HepG2 (cell line): ENCODE measurements at regions not wholly inside any gene's neighbourhood (a gene's known extent, or its start where the extent isn't known, plus 50 kb on each side); places are given as distances from the start of the nearest gene placed in this dataset.

Experiments used
- ATAC-seq: fragments of 200-7000 bp; cut with Tn5 transposase; 3 replicates; pipeline ENCODE4 v1.9.1; 2020; ENCODE audit warnings: mild to moderate bottlenecking, moderate library complexity
- BruUV-seq: library from RNA; stranded (reverse); fragments of 400-500 nt; replicated peaks from 2 replicates; lab custom pipeline; 2021; lab: Mats Ljungman, UMichigan
- CTCF ChIA-PET: fragments of 300-600 bp; formaldehyde crosslinking; extraction: SDS; loops from one replicate; lab custom pipeline; 2021; ENCODE audit warnings: low total read pairs, inconsistent platforms, low intra/inter-chr PET ratio; lab: Yijun Ruan, JAX
- POLR2A ChIA-PET: fragments of 350-600 bp; sonication (Branson Sonifier 250); formaldehyde crosslinking; loops from one replicate; lab custom pipeline; 2020; ENCODE audit warnings: antibody characterized with exemption, inconsistent platforms; lab: Yijun Ruan, JAX
- DNase-seq: peaks from one replicate; pipeline ENCODE4 v3.0.0-alpha.2; 2015; ENCODE audit warnings: low spot score
- FAIRE-seq: peaks from 3 replicates; lab custom pipeline; 2011; peaks lifted over from hg19 to GRCh38; lab: Jason Lieb, UNC
- H2AFZ ChIP-seq: one replicate; pipeline ENCODE4 v1.6.1; 2011; ENCODE audit warnings: low read length, inconsistent platforms
- H3K27ac ChIP-seq: fragments of 300-600 bp; 3 replicates; pipeline ENCODE4 v1.8.0; 2011; ENCODE audit warnings: mixed run types, mild to moderate bottlenecking, mixed read lengths, low read length, inconsistent platforms; ENCODE audit not compliant: insufficient read depth; ENCODE audit errors: extremely low read length
- H3K27me3 ChIP-seq, 2 experiments: fragments of 200-600 bp in 1 of 2; 2 replicates in 1 of 2; 3 replicates in 1 of 2; pipeline versions ENCODE4 v1.6.0 to v1.8.0; 2011; ENCODE audit warnings: low read length in 2 of 2, mild to moderate bottlenecking in 2 of 2, moderate library complexity in 2 of 2, inconsistent platforms in 1 of 2; ENCODE audit not compliant: insufficient read depth in 2 of 2, control insufficient read depth in 1 of 2
- H3K36me3 ChIP-seq, 2 experiments: fragments of 200-600 bp in 1 of 2; replicated peaks in 1 of 2; 2 replicates in 1 of 2; 3 replicates in 1 of 2; pipeline versions ENCODE4 v1.5.1 to v1.8.0; 2011; ENCODE audit warnings: low read length in 2 of 2, inconsistent platforms in 1 of 2; ENCODE audit not compliant: insufficient read depth in 2 of 2, control insufficient read depth in 1 of 2
- H3K4me1 ChIP-seq: 2 replicates; pipeline ENCODE4 v1.5.1; 2012; ENCODE audit warnings: low read length, inconsistent platforms; ENCODE audit not compliant: insufficient read depth
- H3K4me2 ChIP-seq: 2 replicates; pipeline ENCODE4 v1.6.0; 2011; ENCODE audit warnings: low read depth, low read length, inconsistent platforms
- H3K4me3 ChIP-seq, 3 experiments: fragments of 200-600 bp in 1 of 3; sonication (generic), shearing (Covaris generic) in 1 of 3; replicated peaks in 1 of 3; 2 replicates each; pipeline ENCODE4 v1.5.1; 2011 to 2016; ENCODE audit warnings: low read length in 3 of 3, inconsistent platforms in 2 of 3, low read depth in 2 of 3, mild to moderate bottlenecking in 2 of 3, control low read depth in 1 of 3, mixed read lengths in 1 of 3; ENCODE audit not compliant: insufficient read depth in 1 of 3
- H3K79me2 ChIP-seq: one replicate; pipeline ENCODE4 v1.6.1; 2011; ENCODE audit warnings: low read length, inconsistent platforms; ENCODE audit not compliant: insufficient read depth
- H3K9ac ChIP-seq: 2 replicates; pipeline ENCODE4 v1.6.0; 2011; ENCODE audit warnings: mild to moderate bottlenecking, low read depth, low read length, inconsistent platforms; ENCODE audit not compliant: insufficient read depth
- H3K9me3 ChIP-seq: 2 replicates; pipeline ENCODE4 v1.5.1; 2012; ENCODE audit warnings: mild to moderate bottlenecking, low read length
- H4K20me1 ChIP-seq: 2 replicates; pipeline ENCODE4 v1.6.0; 2011; ENCODE audit warnings: inconsistent platforms, mild to moderate bottlenecking, low read length, moderate library complexity; ENCODE audit not compliant: insufficient read depth
- CCAR2 ChIP-seq: fragments of 200-400 bp; formaldehyde crosslinking; optimal IDR thresholded peaks from 2 replicates; pipeline ENCODE3; 2018; ENCODE audit warnings: low read depth, mild to moderate bottlenecking, low read length, moderate library complexity
- DMAP1 ChIP-seq: IDR thresholded peaks from 2 replicates; pipeline ENCODE4 v1.6.1; 2016
- ETV6 ChIP-seq: sonication (generic); formaldehyde crosslinking; conservative IDR thresholded peaks from 2 replicates; pipeline ENCODE4 v1.4.0; 2020; ENCODE audit warnings: missing genetic modification reagents
- MED1 ChIP-seq: sonication (generic); formaldehyde crosslinking; IDR thresholded peaks from 2 replicates; pipeline ENCODE4 v1.4.0; 2020; ENCODE audit warnings: missing genetic modification reagents
- MNT ChIP-seq: fragments of 450-650 bp; IDR thresholded peaks from 2 replicates; pipeline ENCODE4 v1.6.1; 2016
- MXD3 ChIP-seq: IDR thresholded peaks from 2 replicates; pipeline ENCODE4 v1.6.1; 2016; ENCODE audit warnings: mild to moderate bottlenecking, missing biosample characterization, missing genetic modification reagents
- MZF1 ChIP-seq: sonication (generic); formaldehyde crosslinking; IDR thresholded peaks from 2 replicates; pipeline ENCODE4 v1.8.1; 2023; ENCODE audit warnings: mild to moderate bottlenecking, missing genetic modification reagents, borderline replicate concordance
- POLR2A ChIP-seq, 2 experiments: IDR thresholded peaks; 2 replicates each; pipeline ENCODE4 v1.6.1; 2011; ENCODE audit warnings: low read depth in 2 of 2, low read length in 2 of 2, mild to moderate bottlenecking in 1 of 2, moderate library complexity in 1 of 2; ENCODE audit not compliant: insufficient read depth in 1 of 2
- POLR2AphosphoS2 ChIP-seq: IDR thresholded peaks from 2 replicates; pipeline ENCODE4 v1.6.1; 2011; ENCODE audit warnings: low read depth, low read length, improper control_type of control experiment
- REPIN1 ChIP-seq: sonication (generic); formaldehyde crosslinking; IDR thresholded peaks from 2 replicates; pipeline ENCODE4 v1.8.0; 2022; ENCODE audit warnings: missing genetic modification reagents, low read depth, mild to moderate bottlenecking, borderline replicate concordance
- TBX2 ChIP-seq: sonication (generic); formaldehyde crosslinking; IDR thresholded peaks from 2 replicates; pipeline ENCODE4 v1.5.0; 2020; ENCODE audit warnings: missing genetic modification reagents, mild to moderate bottlenecking, borderline replicate concordance
- ZNF350 ChIP-seq: sonication (generic); formaldehyde crosslinking; IDR thresholded peaks from 2 replicates; pipeline ENCODE4 v1.4.0; 2020; ENCODE audit warnings: mild to moderate bottlenecking, low read depth, missing genetic modification reagents, borderline replicate concordance
- WGBS: methylation state at CpG from one replicate; pipeline ENCODE4 v1.1.6; 2017; ENCODE audit warnings: low lambda C conversion rate; 5-methylcytosine and 5-hydroxymethylcytosine counted together
- in situ Hi-C: cut with HindIII; loops from 2 replicates; pipeline ENCODE4 v1.10.0; 2017; ENCODE audit warnings: low pct_unique_long_range_greater_than_20kb; ENCODE audit not compliant: extremely low pct_ligation_motif_present
- intact Hi-C: fragments of 100-400 bp; cut with micrococcal nuclease; formaldehyde crosslinking; loops from one replicate; pipeline ENCODE4 v1.10.0; 2022; ENCODE audit not compliant: unreplicated experiment

- 0% methylated on average over 4 of the region's 5 CpGs for WGBS
- Histone ChIP-seq H3K9me3 (no peaks in the 10 kb centered on the region), H3K27me3 (peaks cover 2 to 21% of the 10 kb centered on the region in 2 experiments; a peak in 2 of 5 replicates), H3K4me1 (no peaks in the 10 kb centered on the region)
- no peak for ATAC-seq
- DNase-seq: no peak
- peak; percentile 24; the same call in 1 of the 2 replicates for TF ChIP-seq MNT
- TF ChIP-seq MED1 (CRISPR knock-in tag): no peak
- no peak for TF ChIP-seq REPIN1 (CRISPR knock-in tag)
- TF ChIP-seq, all 625 proteins: peak for 1
- CTCF ChIA-PET: no interaction called here
- POLR2A ChIA-PET: no interaction called here
- H3K4me2 ChIP-seq: no peak overlapping the region
- H3K4me3 ChIP-seq: no peak overlapping the region
- in situ Hi-C loops: no loop called here
- no peak overlapping the region for H3K9ac ChIP-seq
- no peak overlapping the region for H3K27ac ChIP-seq
- intact Hi-C loops: no loop called here
- no TSS peak for BruUV-seq
- no peak overlapping the region for H2AFZ ChIP-seq
- no peaks in the 10 kb centered on the region for H3K79me2 ChIP-seq
- FAIRE-seq: no peak
- no peaks in the 10 kb centered on the region for H3K36me3 ChIP-seq
- no peaks in the 10 kb centered on the region for H4K20me1 ChIP-seq
Observed at GRCh38 chr1:37392051-37392450, 82.3 kb upstream of the ZC3H12A start.

GRCh38 chr1:37393173-37394120, 80.9 kb upstream of the ZC3H12A start:
- Histone ChIP-seq H4K20me1 (no peaks in the 10 kb centered on the region), H3K79me2 (no peaks in the 10 kb centered on the region), H3K9ac (no peak overlapping the region), H3K4me3 (no peak overlapping the region), H3K36me3 (no peaks in the 10 kb centered on the region), H3K4me1 (no peaks in the 10 kb centered on the region), H2AFZ (no peak overlapping the region), H3K27ac (no peak overlapping the region), H3K9me3 (no peaks in the 10 kb centered on the region), H3K4me2 (no peak overlapping the region), H3K27me3 (peaks cover 2 to 24% of the 10 kb centered on the region in 2 experiments; a peak in 2 of 5 replicates)
- ATAC-seq (no peak), FAIRE-seq (no peak), DNase-seq (no peak)
- intact Hi-C loops (no loop called here), in situ Hi-C loops (no loop called here)
- ChIA-PET POLR2A (no interaction called here), CTCF (no interaction called here)
- 14% methylated on average over 8 of the region's 11 CpGs for WGBS
- BruUV-seq: no TSS peak
- TF ChIP-seq TBX2 (CRISPR knock-in tag): no peak
- TF ChIP-seq ETV6: no peak
- no peak for TF ChIP-seq REPIN1 (CRISPR knock-in tag)
- no peak for TF ChIP-seq POLR2AphosphoS2
- no peak for TF ChIP-seq POLR2A (IDR thresholded peaks at IDR 0.05; ENCODE audit: insufficient read depth in 1 of 2, low read depth in 2 of 2, low read length in 2 of 2)
- no peak for TF ChIP-seq MXD3 (CRISPR knock-in tag)
- TF ChIP-seq CCAR2: no peak
- no peak for TF ChIP-seq DMAP1 (CRISPR knock-in tag)
- no peak for TF ChIP-seq ZNF350 (CRISPR knock-in tag)
- TF ChIP-seq MZF1 (CRISPR knock-in tag): no peak
